Epithelial cell of proximal tubule (primary cell): ENCODE measurements at regions not wholly inside any gene's neighbourhood (a gene's known extent, or its start where the extent isn't known, plus 50 kb on each side); places are given as distances from the start of the nearest gene placed in this dataset.

Experiments used
- DNase-seq: peaks from one replicate; pipeline ENCODE4 v3.0.0-alpha.2; 2011; ENCODE audit warnings: low read depth
- H3K4me3 ChIP-seq: 2 replicates; pipeline ENCODE4 v1.5.1; 2011; ENCODE audit warnings: low read depth, mild to moderate bottlenecking, low read length
- TF ChIP-seq, protein P1 (sequence below): conservative IDR thresholded peaks from 2 replicates; pipeline ENCODE4 v1.5.1; 2012; ENCODE audit warnings: low read depth, mild to moderate bottlenecking, low read length

DNA sequence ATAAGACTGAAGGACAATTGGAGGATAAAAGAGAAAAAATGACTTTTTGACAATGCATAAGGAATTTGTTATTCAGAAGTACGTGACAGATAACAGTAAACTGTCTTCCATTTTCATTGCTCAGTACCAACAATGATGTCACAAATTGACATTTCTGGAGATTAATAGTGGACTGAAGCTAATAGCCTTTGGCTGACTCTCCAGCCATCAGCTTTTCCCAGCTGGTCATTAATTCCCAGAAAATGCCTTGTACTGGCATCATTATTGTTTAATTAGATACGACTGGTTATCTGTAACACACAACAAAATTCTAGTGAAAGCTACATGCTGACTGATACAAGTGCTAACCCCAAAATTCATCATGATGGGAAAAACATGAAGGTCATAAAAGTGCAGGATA lies 147.9 kb upstream of the FGF13 start:
- TF ChIP-seq, protein P1, sequence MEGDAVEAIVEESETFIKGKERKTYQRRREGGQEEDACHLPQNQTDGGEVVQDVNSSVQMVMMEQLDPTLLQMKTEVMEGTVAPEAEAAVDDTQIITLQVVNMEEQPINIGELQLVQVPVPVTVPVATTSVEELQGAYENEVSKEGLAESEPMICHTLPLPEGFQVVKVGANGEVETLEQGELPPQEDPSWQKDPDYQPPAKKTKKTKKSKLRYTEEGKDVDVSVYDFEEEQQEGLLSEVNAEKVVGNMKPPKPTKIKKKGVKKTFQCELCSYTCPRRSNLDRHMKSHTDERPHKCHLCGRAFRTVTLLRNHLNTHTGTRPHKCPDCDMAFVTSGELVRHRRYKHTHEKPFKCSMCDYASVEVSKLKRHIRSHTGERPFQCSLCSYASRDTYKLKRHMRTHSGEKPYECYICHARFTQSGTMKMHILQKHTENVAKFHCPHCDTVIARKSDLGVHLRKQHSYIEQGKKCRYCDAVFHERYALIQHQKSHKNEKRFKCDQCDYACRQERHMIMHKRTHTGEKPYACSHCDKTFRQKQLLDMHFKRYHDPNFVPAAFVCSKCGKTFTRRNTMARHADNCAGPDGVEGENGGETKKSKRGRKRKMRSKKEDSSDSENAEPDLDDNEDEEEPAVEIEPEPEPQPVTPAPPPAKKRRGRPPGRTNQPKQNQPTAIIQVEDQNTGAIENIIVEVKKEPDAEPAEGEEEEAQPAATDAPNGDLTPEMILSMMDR, result no peak
- DNase-seq, result no peak

DNA sequence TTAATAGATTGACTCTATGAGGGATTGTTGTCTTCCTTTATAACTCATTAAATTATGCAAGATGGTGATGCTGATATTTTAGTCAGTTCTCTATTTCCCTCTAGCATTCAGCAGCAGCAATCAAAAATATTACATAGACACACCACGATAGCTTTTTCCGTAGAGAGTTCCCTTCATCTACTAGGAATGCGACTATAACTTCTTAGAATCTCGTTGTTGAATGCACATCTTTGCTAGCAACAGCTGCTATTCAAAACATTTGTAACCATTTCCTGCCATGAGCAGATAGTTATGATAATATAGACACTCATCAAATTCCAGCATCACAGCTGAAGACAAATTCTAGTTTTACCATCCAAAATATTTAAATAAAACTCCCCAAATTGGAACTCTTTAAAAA lies 147.4 kb upstream of the FGF13 start:
- TF ChIP-seq, protein P1, result no peak
- DNase-seq, result no peak
- no peak overlapping the region for H3K4me3 ChIP-seq

More for the DNA sequence above, 147.9 kb upstream of the FGF13 start:
- no peak overlapping the region for H3K4me3 ChIP-seq

DNA sequence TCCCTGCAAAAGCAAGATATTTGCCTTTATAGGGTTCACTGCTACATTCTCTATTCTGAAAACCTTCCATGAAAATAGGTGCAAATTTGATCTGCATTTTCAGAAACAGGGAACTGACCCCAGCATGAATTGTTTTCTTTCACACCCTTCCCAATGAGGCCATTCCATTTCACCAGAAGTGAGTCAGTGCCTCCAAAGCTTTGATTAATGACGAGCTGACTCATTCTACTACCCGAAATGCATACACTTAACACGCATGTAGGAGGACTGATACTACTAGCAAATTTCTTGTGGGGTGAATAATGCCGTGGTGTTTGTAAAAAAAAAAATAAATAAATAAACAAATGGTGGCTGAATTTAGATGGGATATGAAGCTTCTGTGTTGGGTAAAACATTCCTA lies 146.9 kb upstream of the FGF13 start:
- DNase-seq, result no peak
- H3K4me3 ChIP-seq, result no peak overlapping the region
- TF ChIP-seq, protein P1, result no peak

DNA sequence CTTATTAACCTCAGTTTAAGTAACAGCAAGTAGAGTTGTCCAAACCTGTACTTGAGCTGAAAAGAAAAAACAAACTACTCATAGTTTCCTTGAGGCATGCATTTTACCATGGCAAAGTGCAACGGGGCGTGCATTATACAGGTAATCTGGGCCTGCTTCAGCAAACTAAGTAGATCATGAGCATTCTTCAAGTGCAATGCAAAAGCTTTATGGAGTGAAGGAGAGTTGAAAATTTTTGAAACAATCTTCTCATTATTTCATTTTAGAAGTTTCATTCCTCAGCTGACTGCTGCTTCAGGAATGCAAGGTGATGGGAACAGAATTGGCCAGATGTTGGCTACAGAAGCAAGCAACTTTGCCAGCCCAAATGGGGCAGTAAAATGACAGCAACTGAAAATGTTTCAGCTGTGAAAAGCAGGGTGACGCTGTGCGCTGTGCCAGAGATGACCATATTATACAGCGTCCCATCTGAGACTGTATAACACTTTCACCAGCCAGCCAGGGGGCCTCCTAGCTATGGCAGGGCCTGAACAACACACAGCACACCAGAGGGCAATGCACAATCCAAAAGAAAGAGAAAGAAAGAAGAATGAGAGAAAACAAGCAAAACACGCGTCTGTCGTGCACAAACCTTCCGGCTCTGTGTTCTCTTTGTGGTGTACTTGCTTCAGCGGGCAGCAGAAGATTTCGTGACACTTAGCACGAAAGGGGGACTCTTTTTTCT lies 145.5 kb upstream of the FGF13 start:
- no peak for DNase-seq
- no peak overlapping the region for H3K4me3 ChIP-seq
- TF ChIP-seq, protein P1, result no peak

DNA sequence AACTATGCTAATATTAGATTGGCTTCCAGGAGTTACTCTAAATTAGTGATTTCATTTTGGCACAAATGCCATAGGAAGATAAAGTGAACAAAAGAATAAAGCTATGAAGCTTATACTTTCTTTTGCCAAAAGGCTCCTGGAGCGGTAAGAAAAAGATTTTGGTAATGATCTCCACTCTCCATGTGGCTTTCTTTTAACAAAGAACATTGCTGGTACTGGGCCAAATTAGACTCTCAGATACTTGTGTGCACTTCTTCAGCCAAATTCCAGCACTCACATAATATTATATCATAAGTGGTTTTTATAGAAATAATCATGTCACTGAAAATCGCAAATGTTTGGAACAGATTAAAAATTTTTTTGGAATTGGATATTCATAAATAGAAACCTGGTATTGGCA lies 142.4 kb upstream of the FGF13 start:
- TF ChIP-seq, protein P1, result no peak
- no peak overlapping the region for H3K4me3 ChIP-seq
- DNase-seq, result no peak

DNA sequence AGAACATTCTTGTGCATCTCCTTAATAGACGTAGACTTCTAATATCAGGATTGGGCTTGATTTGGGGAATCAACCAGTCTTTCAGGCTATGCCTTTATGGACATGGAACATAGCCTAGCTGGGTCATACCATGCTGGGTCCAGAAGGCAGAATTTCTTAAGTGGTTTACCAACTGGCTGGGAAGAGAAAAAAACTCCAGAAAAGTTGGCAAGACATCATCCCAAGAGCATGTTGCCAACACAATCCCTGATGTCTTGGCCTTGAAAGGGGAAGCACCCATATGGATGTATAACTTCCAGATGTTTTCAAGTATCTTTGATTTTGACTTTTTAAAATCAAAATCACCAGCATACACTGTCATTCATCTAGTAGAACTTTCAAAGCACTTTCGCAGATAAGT lies 138.0 kb upstream of the FGF13 start:
- H3K4me3 ChIP-seq, result no peak overlapping the region
- no peak for DNase-seq
- TF ChIP-seq, protein P1, result no peak

DNA sequence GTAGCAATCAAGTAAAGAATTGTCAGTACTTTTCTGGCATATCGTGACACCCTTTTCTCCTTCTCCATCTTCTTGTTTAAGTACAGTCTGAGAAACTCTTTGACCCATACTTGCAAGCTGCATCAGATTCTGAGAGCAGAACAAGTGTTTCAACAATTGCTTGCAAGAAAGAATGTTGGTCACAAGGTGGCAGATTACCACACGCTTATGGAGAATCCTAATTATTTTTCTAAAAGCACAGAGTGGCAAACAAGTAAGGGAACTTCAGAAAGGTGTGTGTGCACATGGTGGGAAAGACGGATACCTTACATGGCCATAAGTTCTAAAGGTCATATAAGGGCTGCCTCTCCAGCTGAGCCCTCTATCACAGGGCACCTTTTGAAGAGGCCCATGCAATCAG lies 136.4 kb upstream of the FGF13 start:
- no peak for DNase-seq
- TF ChIP-seq, protein P1, result peak; percentile 53
- H3K4me3 ChIP-seq, result no peak overlapping the region
